Prostate gland (tissue), 2 donors: ENCODE measurements at regions not wholly inside any gene's neighbourhood (a gene's known extent, or its start where the extent isn't known, plus 50 kb on each side); places are given as distances from the start of the nearest gene placed in this dataset.

Experiments
- POLR2A ChIP-seq: fragments of 450-650 bp; IDR thresholded peaks from one replicate; pipeline ENCODE4 v1.6.1; 2016; ENCODE audit warnings: antibody characterized with exemption, mild to moderate bottlenecking
- POLR2AphosphoS5 ChIP-seq: sonication (generic); formaldehyde crosslinking; IDR thresholded peaks from one replicate; pipeline ENCODE4 v1.6.1; 2017; ENCODE audit warnings: antibody characterized with exemption
- TF ChIP-seq, protein P1 (sequence below), 4 experiments: fragments of 200-600 bp in 2 of 4; fragments of 450-650 bp in 2 of 4; sonication (generic) in 2 of 4; IDR thresholded peaks; 1 replicate in 3 of 4; 2 replicates in 1 of 4; pipeline ENCODE4 v1.5.1; 2016 to 2019; ENCODE audit warnings: antibody characterized with exemption in 4 of 4, mild to moderate bottlenecking in 2 of 4, moderate library complexity in 2 of 4

DNA sequence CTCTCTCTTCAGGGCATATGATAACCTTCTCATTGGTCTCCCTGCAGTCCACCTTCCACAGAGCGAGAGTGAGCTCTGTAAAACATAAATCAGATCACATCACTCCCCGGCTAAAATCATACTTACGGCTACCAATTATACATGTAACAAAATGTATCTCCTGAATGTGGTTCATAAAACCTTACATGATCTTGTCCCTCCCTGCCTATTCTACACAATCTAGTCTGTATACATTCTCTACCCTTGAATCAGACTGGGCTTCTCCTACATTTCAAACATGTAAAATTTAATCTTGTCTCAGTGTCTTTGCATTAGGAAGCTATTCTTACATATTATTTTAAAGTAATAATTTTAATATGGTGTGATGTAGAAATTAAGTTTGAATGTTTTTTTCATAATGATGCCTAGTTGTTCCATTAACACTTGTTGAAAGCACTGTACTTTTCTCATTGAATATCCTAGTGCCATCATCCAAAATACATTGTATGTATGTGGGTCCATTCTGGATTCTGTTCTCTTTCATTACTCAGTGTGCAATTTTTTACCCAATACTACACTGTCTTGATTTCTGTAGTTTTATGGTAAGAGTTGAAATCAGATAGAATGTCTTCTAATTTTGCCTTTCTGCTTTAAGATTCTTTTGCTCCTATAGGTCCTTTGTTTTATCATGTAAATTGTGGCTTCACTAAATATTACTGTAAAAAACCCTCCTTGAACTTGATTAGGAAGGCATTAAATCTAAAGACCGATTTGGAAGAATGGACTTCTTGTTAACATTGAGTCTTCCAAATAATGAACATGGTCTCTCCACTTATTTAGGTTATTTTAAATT is 403.3 kb upstream of the EPHA7 start:
- TF ChIP-seq, protein P1, sequence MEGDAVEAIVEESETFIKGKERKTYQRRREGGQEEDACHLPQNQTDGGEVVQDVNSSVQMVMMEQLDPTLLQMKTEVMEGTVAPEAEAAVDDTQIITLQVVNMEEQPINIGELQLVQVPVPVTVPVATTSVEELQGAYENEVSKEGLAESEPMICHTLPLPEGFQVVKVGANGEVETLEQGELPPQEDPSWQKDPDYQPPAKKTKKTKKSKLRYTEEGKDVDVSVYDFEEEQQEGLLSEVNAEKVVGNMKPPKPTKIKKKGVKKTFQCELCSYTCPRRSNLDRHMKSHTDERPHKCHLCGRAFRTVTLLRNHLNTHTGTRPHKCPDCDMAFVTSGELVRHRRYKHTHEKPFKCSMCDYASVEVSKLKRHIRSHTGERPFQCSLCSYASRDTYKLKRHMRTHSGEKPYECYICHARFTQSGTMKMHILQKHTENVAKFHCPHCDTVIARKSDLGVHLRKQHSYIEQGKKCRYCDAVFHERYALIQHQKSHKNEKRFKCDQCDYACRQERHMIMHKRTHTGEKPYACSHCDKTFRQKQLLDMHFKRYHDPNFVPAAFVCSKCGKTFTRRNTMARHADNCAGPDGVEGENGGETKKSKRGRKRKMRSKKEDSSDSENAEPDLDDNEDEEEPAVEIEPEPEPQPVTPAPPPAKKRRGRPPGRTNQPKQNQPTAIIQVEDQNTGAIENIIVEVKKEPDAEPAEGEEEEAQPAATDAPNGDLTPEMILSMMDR (IDR thresholded peaks at IDR 0.05) = no peak
- TF ChIP-seq POLR2AphosphoS5 (no peak), POLR2A (no peak)
